ENCODE measurements at regions not wholly inside any gene's neighbourhood (a gene's known extent, or its start where the extent isn't known, plus 50 kb on each side); places are given as distances from the start of the nearest gene placed in this dataset.

DNA sequence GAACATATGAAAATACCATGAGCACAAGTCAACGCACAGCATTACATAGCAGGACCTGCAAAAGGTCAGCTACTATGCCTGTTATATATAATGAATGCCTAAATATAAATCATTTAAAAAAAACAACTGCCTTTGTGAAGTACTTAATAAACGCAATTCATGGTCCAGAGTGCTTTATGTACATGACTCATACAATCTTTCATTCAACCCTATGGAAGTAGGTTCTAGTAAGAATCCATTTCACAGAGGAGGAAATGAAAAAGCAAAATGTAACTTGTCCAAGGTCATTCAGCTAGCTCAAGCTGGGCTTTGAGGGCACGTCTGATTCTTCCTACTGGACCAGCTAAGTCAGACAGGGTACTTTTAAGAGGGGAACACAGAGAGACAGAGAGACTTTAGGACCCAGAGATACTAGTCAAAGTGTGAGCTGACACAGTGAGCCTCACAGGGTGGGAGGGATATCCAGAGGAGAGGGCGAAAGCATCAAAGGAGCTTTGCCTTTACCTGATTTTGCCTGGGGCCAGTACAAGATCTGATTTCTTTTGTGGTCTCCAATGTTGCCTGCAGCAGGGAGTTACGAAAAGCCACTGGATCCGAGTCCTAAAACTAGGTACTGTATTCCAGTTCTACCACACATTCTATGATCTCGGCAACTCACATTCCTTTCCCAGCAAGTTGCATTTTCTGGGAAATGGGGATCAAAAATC lies 83.4 kb upstream of the ZFHX3 start:
- Histone ChIP-seq H4K91ac (ENCODE audit: insufficient read depth, low read depth, low read length) (no peak overlapping the region), H2BK15ac (ENCODE audit: low read depth, low read length) (no peak overlapping the region), H3K27ac (ENCODE audit: insufficient read depth, low read length) (no peak overlapping the region), H3K9ac (ENCODE audit: low read depth, low read length) (no peak overlapping the region), H3K23ac (ENCODE audit: low read depth, low read length) (no peak overlapping the region), H4K8ac (ENCODE audit: low read depth in 2 of 2, low read length in 2 of 2) (no peak overlapping the region), H3K9me1 (ENCODE audit: insufficient read depth, low read length) (peaks cover under 1% of the 10 kb centered on the region), H3K79me1 (ENCODE audit: low read depth in 1 of 2, low read length in 2 of 2) (no peaks in the 10 kb centered on the region), H2BK120ac (ENCODE audit: low read depth, low read length) (no peak overlapping the region), H2AK9ac (replicated peaks; ENCODE audit: low read depth, low read length, poor library complexity) (no peak overlapping the region), H3K4me2 (ENCODE audit: low read depth, low read length) (no peak overlapping the region), H2AK5ac (ENCODE audit: low read depth, low read length) (no peak overlapping the region), H3K9me3 (ENCODE audit: control insufficient read depth, insufficient read depth, low read length) (0 out of 2 replicates have a peak, but pooled peaks cover 2% of the 10 kb centered on the region), H2BK5ac (ENCODE audit: low read depth, low read length, poor library complexity, severe bottlenecking) (no peak overlapping the region), H3K4ac (ENCODE audit: low read depth, low read length) (no peak overlapping the region), H3K4me3 (ENCODE audit: insufficient read depth, low read depth, low read length) (no peak overlapping the region), H3K4me1 (ENCODE audit: control insufficient read depth, insufficient read depth, low read length) (peaks cover under 1% of the 10 kb centered on the region; the same call in 1 of the 2 replicates), H3K36me3 (ENCODE audit: control insufficient read depth, insufficient read depth, low read length) (no peaks in the 10 kb centered on the region), H4K20me1 (ENCODE audit: insufficient read depth, low read length) (no peaks in the 10 kb centered on the region), H3K56ac (ENCODE audit: extremely low read depth, insufficient read depth, low read length) (no peak overlapping the region), H3K18ac (ENCODE audit: low read depth, low read length) (no peak overlapping the region), H4K5ac (ENCODE audit: low read depth, low read length) (no peak overlapping the region), H2BK20ac (ENCODE audit: low read depth, low read length) (no peak overlapping the region), H3K14ac (replicated peaks; ENCODE audit: low read depth, low read length) (no peak overlapping the region), H2AFZ (replicated peaks; ENCODE audit: low read length, poor library complexity) (no peak overlapping the region), H3K27me3 (ENCODE audit: control insufficient read depth, insufficient read depth, low read length) (peaks cover 8% of the 10 kb centered on the region)
- dilution Hi-C loops (cut with HindIII; ENCODE audit: low sequenced_read_pairs, unreplicated experiment), result no loop called here
- DNase-seq (no peak), ATAC-seq (ENCODE audit: low read depth) (no peak)
- ChIA-PET POLR2A (ENCODE audit: unreplicated experiment) (no interaction called here), CTCF (no interaction called here)
- WGBS, 2 experiments (ENCODE audit: extremely low coverage in 2 of 2, insufficient read length in 1 of 2), result no CpG with 5 or more reads among the region's 7 CpGs
- no TSS peak for BruUV-seq (replicated peaks)
- intact Hi-C loops (cut with micrococcal nuclease), result no loop called here
- no peak for TF ChIP-seq MAZ (IDR thresholded peaks at IDR 0.05; ENCODE audit: borderline replicate concordance, low read depth, low read length)
- TF ChIP-seq, protein P1, sequence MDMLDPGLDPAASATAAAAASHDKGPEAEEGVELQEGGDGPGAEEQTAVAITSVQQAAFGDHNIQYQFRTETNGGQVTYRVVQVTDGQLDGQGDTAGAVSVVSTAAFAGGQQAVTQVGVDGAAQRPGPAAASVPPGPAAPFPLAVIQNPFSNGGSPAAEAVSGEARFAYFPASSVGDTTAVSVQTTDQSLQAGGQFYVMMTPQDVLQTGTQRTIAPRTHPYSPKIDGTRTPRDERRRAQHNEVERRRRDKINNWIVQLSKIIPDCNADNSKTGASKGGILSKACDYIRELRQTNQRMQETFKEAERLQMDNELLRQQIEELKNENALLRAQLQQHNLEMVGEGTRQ (IDR thresholded peaks at IDR 0.05; ENCODE audit: low read depth, low read length), result no peak
- in situ Hi-C loops (cut with MboI; ENCODE audit: low sequenced_read_pairs), result no loop called here
